Kidney epithelial cell (primary cell): ENCODE measurements at regions not wholly inside any gene's neighbourhood (a gene's known extent, or its start where the extent isn't known, plus 50 kb on each side); places are given as distances from the start of the nearest gene placed in this dataset.

ENCODE experiments used
- DNase-seq: peaks from one replicate; pipeline ENCODE4 v3.0.0-alpha.2; 2010; ENCODE audit warnings: low read depth
- H3K27me3 ChIP-seq: 2 replicates; pipeline ENCODE4 v1.6.0; 2011; ENCODE audit warnings: low read length; ENCODE audit not compliant: control insufficient read depth, insufficient read depth
- H3K36me3 ChIP-seq: 2 replicates; pipeline ENCODE4 v1.5.1; 2011; ENCODE audit warnings: low read length; ENCODE audit not compliant: control insufficient read depth, insufficient read depth
- H3K4me3 ChIP-seq: 2 replicates; pipeline ENCODE4 v1.5.1; 2011; ENCODE audit warnings: low read depth, mild to moderate bottlenecking, control low read depth, low read length
- CTCF ChIP-seq: IDR thresholded peaks from 2 replicates; pipeline ENCODE4 v1.5.1; 2011; ENCODE audit warnings: mild to moderate bottlenecking, moderate library complexity, low read length, control low read depth, inconsistent platforms; ENCODE audit not compliant: insufficient read depth, poor library complexity, severe bottlenecking

GRCh38 chr22:34738661-34739400 lies 327.1 kb upstream of the ISX start:
- no peak for TF ChIP-seq CTCF
- Histone ChIP-seq H3K27me3 (no peaks in the 10 kb centered on the region), H3K36me3 (no peaks in the 10 kb centered on the region), H3K4me3 (no peak overlapping the region)
- no peak for DNase-seq

GRCh38 chr22:34743110-34743751 lies 322.7 kb upstream of the ISX start:
- H3K36me3 ChIP-seq: no peaks in the 10 kb centered on the region
- TF ChIP-seq CTCF: no peak
- no peaks in the 10 kb centered on the region for H3K27me3 ChIP-seq
- no peak for DNase-seq
- H3K4me3 ChIP-seq: no peak overlapping the region

- H3K4me3 ChIP-seq: no peak overlapping the region
- no peak for DNase-seq
- H3K36me3 ChIP-seq: no peaks in the 10 kb centered on the region
- no peak for TF ChIP-seq CTCF
- no peaks in the 10 kb centered on the region for H3K27me3 ChIP-seq
Observed at GRCh38 chr22:34760276-34761008, 305.5 kb upstream of the ISX start.

GRCh38 chr22:34761111-34761510 lies 304.8 kb upstream of the ISX start:
- DNase-seq: no peak
- no peak for TF ChIP-seq CTCF
- no peaks in the 10 kb centered on the region for H3K27me3 ChIP-seq

GRCh38 chr22:34763496-34763895 lies 302.5 kb upstream of the ISX start:
- TF ChIP-seq CTCF: no peak
- Histone ChIP-seq H3K4me3 (no peak overlapping the region), H3K36me3 (no peaks in the 10 kb centered on the region), H3K27me3 (no peaks in the 10 kb centered on the region)
- no peak for DNase-seq

More at GRCh38 chr22:34761111-34761510, 304.8 kb upstream of the ISX start:
- Histone ChIP-seq H3K4me3 (no peak overlapping the region), H3K36me3 (no peaks in the 10 kb centered on the region)
